Astrocyte (in vitro differentiated cells and primary cell): ENCODE measurements at regions not wholly inside any gene's neighbourhood (a gene's known extent, or its start where the extent isn't known, plus 50 kb on each side); places are given as distances from the start of the nearest gene placed in this dataset.

Experiments
- CTCF ChIP-seq: IDR thresholded peaks from 2 replicates; pipeline ENCODE4 v1.5.1; 2011; ENCODE audit warnings: low read depth, mild to moderate bottlenecking, inconsistent platforms, low read length, moderate library complexity; ENCODE audit not compliant: insufficient read depth
- EZH2 ChIP-seq: IDR thresholded peaks from 2 replicates; pipeline ENCODE4 v1.6.1; 2012; ENCODE audit warnings: mild to moderate bottlenecking, low read length, inconsistent platforms; ENCODE audit not compliant: insufficient read depth

- TF ChIP-seq CTCF (no peak), EZH2 (no peak)
Measured at GRCh38 chr15:96108405-96108804, 222.1 kb upstream of the NR2F2 start.
